ENCODE measurements at regions not wholly inside any gene's neighbourhood (a gene's known extent, or its start where the extent isn't known, plus 50 kb on each side); places are given as distances from the start of the nearest gene placed in this dataset.

DNA sequence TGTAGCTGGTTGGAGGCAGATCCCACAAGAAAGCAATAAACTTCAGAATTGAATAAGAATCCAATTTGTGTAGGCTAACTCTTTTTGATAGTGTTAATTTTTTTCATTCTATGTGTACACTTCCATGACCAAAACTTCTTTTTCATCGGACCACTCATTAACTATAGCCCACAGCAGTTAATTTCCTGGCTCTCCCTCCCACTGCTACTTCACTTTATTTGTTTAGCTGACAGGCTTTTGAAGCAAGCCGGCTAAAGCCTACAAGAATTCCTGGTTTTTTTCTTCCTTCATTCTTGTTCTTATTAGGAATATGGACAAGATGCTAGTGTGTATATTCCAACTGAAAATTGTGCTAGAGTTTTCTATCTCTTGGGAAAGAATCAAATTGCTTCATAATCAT, 329.2 kb upstream of the CCNH start:
- TF ChIP-seq TCF7L2 (IDR thresholded peaks at IDR 0.05; ENCODE audit: low read depth, low read length) (no peak), CTCF (IDR thresholded peaks at IDR 0.05) (no peak), POLR2AphosphoS5 (IDR thresholded peaks at IDR 0.05; ENCODE audit: low read depth, low read length) (no peak), SIN3A (IDR thresholded peaks at IDR 0.05; ENCODE audit: borderline replicate concordance, insufficient read depth, low read depth, low read length) (no peak)

Data from Panc1 (cell line).